ENCODE measurements at regions not wholly inside any gene's neighbourhood (a gene's known extent, or its start where the extent isn't known, plus 50 kb on each side); places are given as distances from the start of the nearest gene placed in this dataset.

- Mint-ChIP-seq H3K9me3 (peaks cover 12% of the 10 kb centered on the region), H3K27ac (no peak overlapping the region), H3K4me1 (peaks cover 8% of the 10 kb centered on the region), H3K36me3 (peaks cover 11% of the 10 kb centered on the region), H3K27me3 (ENCODE audit: low read depth) (peaks cover 20% of the 10 kb centered on the region), H3K4me3 (no peak overlapping the region)
- ATAC-seq (no peak), DNase-seq (ENCODE audit: low spot score) (no peak)
- no peak for TF ChIP-seq ZNF425 (CRISPR knock-in tag; conservative IDR thresholded peaks at IDR 0.05)
- no peak for TF ChIP-seq ATF6 (CRISPR knock-in tag; IDR thresholded peaks at IDR 0.05)
- TF ChIP-seq EMX1 (CRISPR knock-in tag; IDR thresholded peaks at IDR 0.05) = no peak
- TF ChIP-seq NR2C2 (CRISPR knock-in tag; IDR thresholded peaks at IDR 0.05) = no peak
- no peak for TF ChIP-seq MYBL2 (CRISPR knock-in tag; IDR thresholded peaks at IDR 0.05)
- no peak for TF ChIP-seq ERG (CRISPR knock-in tag; IDR thresholded peaks at IDR 0.05)
- TF ChIP-seq ZNF512 (CRISPR knock-in tag; IDR thresholded peaks at IDR 0.05; ENCODE audit: borderline replicate concordance) = no peak
- TF ChIP-seq ZNF138 (CRISPR knock-in tag; conservative IDR thresholded peaks at IDR 0.05) = no peak
- no peak for TF ChIP-seq ZNF317 (CRISPR knock-in tag; IDR thresholded peaks at IDR 0.05; ENCODE audit: borderline replicate concordance, low read depth)
- no peak for TF ChIP-seq USF2 (CRISPR knock-in tag; IDR thresholded peaks at IDR 0.05)
- no peak for TF ChIP-seq MLX (CRISPR knock-in tag; IDR thresholded peaks at IDR 0.05)
- no peak for TF ChIP-seq ZMAT4 (CRISPR knock-in tag; IDR thresholded peaks at IDR 0.05)
- no peak for TF ChIP-seq ZNF121 (CRISPR knock-in tag; IDR thresholded peaks at IDR 0.05)
- TF ChIP-seq IRF2 (CRISPR knock-in tag; IDR thresholded peaks at IDR 0.05; ENCODE audit: borderline replicate concordance, low read depth) = no peak
- TF ChIP-seq GABPB1 (CRISPR knock-in tag; IDR thresholded peaks at IDR 0.05) = no peak
- TF ChIP-seq HMGA2 (CRISPR knock-in tag; IDR thresholded peaks at IDR 0.05) = no peak
- no peak for TF ChIP-seq TEAD1 (CRISPR knock-in tag; IDR thresholded peaks at IDR 0.05)
- TF ChIP-seq NFYB (CRISPR knock-in tag; conservative IDR thresholded peaks at IDR 0.05; ENCODE audit: low read depth) = no peak
- no peak for TF ChIP-seq NR1H2 (CRISPR knock-in tag; IDR thresholded peaks at IDR 0.05)
- no peak for TF ChIP-seq SMAD3 (CRISPR knock-in tag; IDR thresholded peaks at IDR 0.05; ENCODE audit: borderline replicate concordance)
- ChIA-PET POLR2A (no interaction called here), CTCF (no interaction called here)
Measured at GRCh38 chr2:9789371-9789770, 53.9 kb upstream of the TAF1B start.

All from WTC11 (cell line).